OCI-LY7 (cell line): ENCODE measurements at regions not wholly inside any gene's neighbourhood (a gene's known extent, or its start where the extent isn't known, plus 50 kb on each side); places are given as distances from the start of the nearest gene placed in this dataset.

ENCODE experiments used
- BruUV-seq: library from RNA; stranded (reverse); fragments of 400-500 nt; replicated peaks from 2 replicates; lab custom pipeline; 2021; lab: Mats Ljungman, UMichigan
- CTCF ChIA-PET: fragments of 300-600 bp; sonication (Branson Sonifier 250); formaldehyde crosslinking; loops from one replicate; lab custom pipeline; 2022; ENCODE audit warnings: antibody characterized with exemption; ENCODE audit not compliant: unreplicated experiment; lab: Charles Lee
- POLR2A ChIA-PET: fragments of 300-600 bp; sonication (Branson Sonifier 250); formaldehyde crosslinking; loops from one replicate; lab custom pipeline; 2022; ENCODE audit warnings: antibody characterized with exemption; lab: Charles Lee
- DNase-seq: peaks from one replicate; pipeline ENCODE4 v3.0.0-alpha.2; 2015; ENCODE audit warnings: low spot score
- H2AFZ ChIP-seq: fragments of 200-600 bp; sonication (generic), shearing (Covaris generic); 2 replicates; pipeline ENCODE4 v1.6.1; 2014; ENCODE audit warnings: mild to moderate bottlenecking, antibody characterized with exemption, low read length, moderate library complexity
- H3K27ac ChIP-seq: fragments of 200-600 bp; sonication (generic); 2 replicates; pipeline ENCODE4 v1.5.1; 2014; ENCODE audit warnings: mixed run types, low read depth, mild to moderate bottlenecking, moderate library complexity, low read length, inconsistent platforms; ENCODE audit not compliant: poor library complexity, severe bottlenecking
- H3K36me3 ChIP-seq: fragments of 200-600 bp; sonication (generic); 2 replicates; pipeline ENCODE4 v1.6.1; 2014; ENCODE audit warnings: mild to moderate bottlenecking, antibody characterized with exemption, low read length, moderate library complexity, mixed read lengths; ENCODE audit not compliant: insufficient read depth
- H3K4me1 ChIP-seq: fragments of 200-600 bp; sonication (generic); 2 replicates; pipeline ENCODE4 v1.5.1; 2014; ENCODE audit warnings: mild to moderate bottlenecking, low read length; ENCODE audit not compliant: insufficient read depth, poor library complexity, severe bottlenecking
- H3K4me2 ChIP-seq: fragments of 200-600 bp; sonication (generic); 2 replicates; pipeline ENCODE4 v1.6.1; 2014; ENCODE audit warnings: mild to moderate bottlenecking, low read length
- H3K4me3 ChIP-seq: fragments of 200-600 bp; sonication (generic); 2 replicates; pipeline ENCODE4 v1.5.1; 2014; ENCODE audit warnings: mild to moderate bottlenecking, low read depth, low read length; ENCODE audit not compliant: poor library complexity, severe bottlenecking
- H3K79me2 ChIP-seq: fragments of 200-600 bp; sonication (generic); 2 replicates; pipeline ENCODE4 v1.6.1; 2016; ENCODE audit warnings: low read depth, mild to moderate bottlenecking, low read length, moderate library complexity, mixed read lengths; ENCODE audit not compliant: insufficient read depth
- H3K9me2 ChIP-seq: fragments of 200-600 bp; sonication (generic); 2 replicates; pipeline ENCODE4 v1.6.1; 2016; ENCODE audit warnings: mild to moderate bottlenecking, low read length, mixed read lengths; ENCODE audit not compliant: insufficient read depth
- H3K9me3 ChIP-seq: fragments of 200-600 bp; sonication (generic); 2 replicates; pipeline ENCODE4 v1.6.1; 2014; ENCODE audit warnings: mild to moderate bottlenecking, mixed run types, low read length, mixed read lengths
- H4K20me1 ChIP-seq: fragments of 200-600 bp; sonication (generic); 2 replicates; pipeline ENCODE4 v1.6.1; 2014; ENCODE audit warnings: mild to moderate bottlenecking, antibody characterized with exemption, low read length, moderate library complexity, mixed read lengths; ENCODE audit not compliant: insufficient read depth
- CTCF ChIP-seq: fragments of 200-600 bp; sonication (generic); conservative IDR thresholded peaks from 2 replicates; pipeline ENCODE4 v1.5.1; 2014; ENCODE audit warnings: mild to moderate bottlenecking, antibody characterized with exemption, low read length, moderate library complexity, mixed read lengths
- EZH2phosphoT487 ChIP-seq: fragments of 200-600 bp; sonication (generic); IDR thresholded peaks from 2 replicates; pipeline ENCODE4 v1.6.1; 2018; ENCODE audit warnings: low read depth, borderline replicate concordance, mild to moderate bottlenecking, mixed run types, antibody characterized with exemption, low read length, moderate library complexity, mixed read lengths
- intact Hi-C: fragments of 100-400 bp; cut with micrococcal nuclease; formaldehyde crosslinking; loops from one replicate; pipeline ENCODE4 v1.10.0; 2022; ENCODE audit not compliant: unreplicated experiment

GRCh38 chr3:732326-732928, 360.4 kb upstream of the CNTN6 start:
- Histone ChIP-seq H3K4me1 (no peaks in the 10 kb centered on the region), H3K4me2 (no peak overlapping the region), H3K9me2 (no peaks in the 10 kb centered on the region), H3K79me2 (no peaks in the 10 kb centered on the region), H3K9me3 (no peaks in the 10 kb centered on the region), H2AFZ (no peak overlapping the region), H3K36me3 (no peaks in the 10 kb centered on the region), H3K4me3 (no peak overlapping the region), H3K27ac (no peak overlapping the region), H4K20me1 (no peaks in the 10 kb centered on the region)
- ChIA-PET CTCF (no interaction called here), POLR2A (no interaction called here)
- BruUV-seq = no TSS peak
- intact Hi-C loops = no loop called here
- no peak for TF ChIP-seq CTCF
- no peak for TF ChIP-seq EZH2phosphoT487
- DNase-seq = no peak

GRCh38 chr3:733313-733712, 359.5 kb upstream of the CNTN6 start:
- no peaks in the 10 kb centered on the region for H3K9me2 ChIP-seq
- BruUV-seq = no TSS peak
- ChIA-PET CTCF (no interaction called here), POLR2A (no interaction called here)
- H3K79me2 ChIP-seq = no peaks in the 10 kb centered on the region
- TF ChIP-seq EZH2phosphoT487 = no peak
- no peak for TF ChIP-seq CTCF
- H3K4me2 ChIP-seq = no peak overlapping the region
- no peaks in the 10 kb centered on the region for H3K9me3 ChIP-seq
- no peak overlapping the region for H2AFZ ChIP-seq
- intact Hi-C loops = no loop called here
- H3K27ac ChIP-seq = no peak overlapping the region
- DNase-seq = no peak
- no peaks in the 10 kb centered on the region for H4K20me1 ChIP-seq
- H3K4me1 ChIP-seq = no peaks in the 10 kb centered on the region
- H3K36me3 ChIP-seq = no peaks in the 10 kb centered on the region
- no peak overlapping the region for H3K4me3 ChIP-seq

DNA sequence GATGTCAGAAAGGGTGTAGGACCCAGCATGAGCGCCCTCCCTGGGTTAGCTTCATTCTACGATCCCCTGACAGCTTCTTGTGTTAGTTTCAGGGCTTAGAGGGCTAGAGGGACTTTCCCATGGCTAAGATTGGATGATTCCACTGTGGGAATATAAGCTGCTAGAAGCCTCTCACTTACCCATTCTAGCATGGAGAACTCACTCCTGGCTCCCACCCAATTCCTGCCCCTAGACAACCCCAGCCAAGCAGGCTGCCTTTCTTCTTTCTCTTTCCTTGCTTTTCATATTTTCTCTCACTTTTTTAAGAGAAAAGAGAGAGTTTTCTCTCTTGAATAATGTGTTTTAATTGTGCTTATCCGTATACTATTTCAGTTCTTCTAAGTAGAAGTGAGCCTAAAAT, 335.1 kb upstream of the CNTN6 start:
- TF ChIP-seq EZH2phosphoT487 (no peak), CTCF (no peak)
- no peaks in the 10 kb centered on the region for H3K9me2 ChIP-seq
- no peak overlapping the region for H3K27ac ChIP-seq
- H2AFZ ChIP-seq = no peak overlapping the region
- no peaks in the 10 kb centered on the region for H3K4me1 ChIP-seq
- DNase-seq = no peak
- ChIA-PET CTCF (no interaction called here), POLR2A (no interaction called here)
- intact Hi-C loops = no loop called here
- no TSS peak for BruUV-seq
- no peak overlapping the region for H3K4me3 ChIP-seq
- no peaks in the 10 kb centered on the region for H4K20me1 ChIP-seq
- H3K79me2 ChIP-seq = no peaks in the 10 kb centered on the region
- no peak overlapping the region for H3K4me2 ChIP-seq
- no peaks in the 10 kb centered on the region for H3K36me3 ChIP-seq
- H3K9me3 ChIP-seq = no peaks in the 10 kb centered on the region
